ENCODE measurements at regions not wholly inside any gene's neighbourhood (a gene's known extent, or its start where the extent isn't known, plus 50 kb on each side); places are given as distances from the start of the nearest gene placed in this dataset.

- TF ChIP-seq EZH2 (IDR thresholded peaks at IDR 0.05; ENCODE audit: low read depth, low read length, severe bottlenecking) = no peak
- TF ChIP-seq POLR2AphosphoS5 (IDR thresholded peaks at IDR 0.05; ENCODE audit: low read depth, low read length) = no peak
- no peak for TF ChIP-seq KDM1A (IDR thresholded peaks at IDR 0.05; ENCODE audit: borderline replicate concordance, low read length)
Measured at GRCh38 chr15:100704281-100705055, 102.1 kb downstream of the ASB7 start (continued).

Data from H1 (cell line).